ENCODE measurements at regions not wholly inside any gene's neighbourhood (a gene's known extent, or its start where the extent isn't known, plus 50 kb on each side); places are given as distances from the start of the nearest gene placed in this dataset.

- no peak for TF ChIP-seq POLR2A (IDR thresholded peaks at IDR 0.05; ENCODE audit: control extremely low read depth in 1 of 2, low read depth in 2 of 2, low read length in 2 of 2)
- no peak for TF ChIP-seq NRF1 (IDR thresholded peaks at IDR 0.05; ENCODE audit: low read depth, low read length)
- no peak for TF ChIP-seq CTCF (IDR thresholded peaks at IDR 0.05; ENCODE audit: control extremely low read depth in 1 of 3, insufficient read depth in 1 of 3, low read depth in 1 of 3, low read length in 3 of 3)
- TF ChIP-seq PHF8 (conservative IDR thresholded peaks at IDR 0.05; ENCODE audit: low read depth, low read length), result no peak
- TF ChIP-seq RAD21 (IDR thresholded peaks at IDR 0.05 in 1 of 2, conservative IDR thresholded peaks at IDR 0.05 in 1 of 2; ENCODE audit: low read depth in 2 of 2, low read length in 2 of 2), result no peak
- no peak for TF ChIP-seq HDAC2 (IDR thresholded peaks at IDR 0.05; ENCODE audit: borderline replicate concordance in 1 of 2, low read depth in 2 of 2, low read length in 2 of 2)
- TF ChIP-seq JUND (IDR thresholded peaks at IDR 0.05; ENCODE audit: low read length), result no peak
- TF ChIP-seq MAX (IDR thresholded peaks at IDR 0.05), result no peak
- no peak for TF ChIP-seq POLR2AphosphoS5 (IDR thresholded peaks at IDR 0.05; ENCODE audit: low read depth, low read length)
- TF ChIP-seq ATF3 (IDR thresholded peaks at IDR 0.05; ENCODE audit: insufficient read depth, low read depth, low read length), result no peak
- TF ChIP-seq BACH1 (IDR thresholded peaks at IDR 0.05; ENCODE audit: low read length), result no peak
- TF ChIP-seq CREB1 (IDR thresholded peaks at IDR 0.05), result no peak
- TF ChIP-seq CHD1 (IDR thresholded peaks at IDR 0.05; ENCODE audit: low read depth, low read length), result no peak
Measured at GRCh38 chr2:142504754-142505153, 372.7 kb upstream of the KYNU start.

All from H1 (cell line).